ENCODE measurements at regions not wholly inside any gene's neighbourhood (a gene's known extent, or its start where the extent isn't known, plus 50 kb on each side); places are given as distances from the start of the nearest gene placed in this dataset.
A peak's percentile ranks its signal among the peaks of the same experiment; 100 is the strongest.
"Not testable (repeated sequence)": the region's sequence is repeated elsewhere in the genome, so short reads cannot be mapped to it uniquely, and the experiment has no call there.

- H3K79me2 ChIP-seq (ENCODE audit: insufficient read depth, low read depth, low read length); POLR2A ChIA-PET; BruUV-seq (replicated peaks); H3K9me3 ChIP-seq (ENCODE audit: low read length); CTCF ChIA-PET (ENCODE audit: unreplicated experiment); H3K9me2 ChIP-seq (ENCODE audit: insufficient read depth, low read length); H3K36me3 ChIP-seq (ENCODE audit: insufficient read depth, low read length); intact Hi-C loops (cut with micrococcal nuclease; ENCODE audit: unreplicated experiment); H4K20me1 ChIP-seq (ENCODE audit: insufficient read depth, low read length): not testable (repeated sequence)
- Histone ChIP-seq H2AFZ (ENCODE audit: low read length) (peak overlapping the region; percentile 69; the same call in 1 of the 2 replicates), H3K27ac (ENCODE audit: low read depth, low read length, poor library complexity, severe bottlenecking) (peak overlapping the region; percentile 90), H3K4me2 (ENCODE audit: low read length) (peak overlapping the region; percentile 45), H3K4me3 (ENCODE audit: low read depth, low read length, poor library complexity, severe bottlenecking) (peak overlapping the region; percentile 43), H3K4me1 (ENCODE audit: insufficient read depth, low read length, poor library complexity, severe bottlenecking) (peaks cover 50% of the 10 kb centered on the region)
- DNase-seq (ENCODE audit: low spot score), result peak; percentile 66
Observed at GRCh38 chr17:20677469-20677868, 97.9 kb downstream of the CDRT15L2 start.

- H3K9me2 ChIP-seq (ENCODE audit: insufficient read depth, low read length); BruUV-seq (replicated peaks); POLR2A ChIA-PET; intact Hi-C loops (cut with micrococcal nuclease; ENCODE audit: unreplicated experiment); H3K9me3 ChIP-seq (ENCODE audit: low read length); DNase-seq (ENCODE audit: low spot score); H3K36me3 ChIP-seq (ENCODE audit: insufficient read depth, low read length); H4K20me1 ChIP-seq (ENCODE audit: insufficient read depth, low read length); CTCF ChIA-PET (ENCODE audit: unreplicated experiment); H3K79me2 ChIP-seq (ENCODE audit: insufficient read depth, low read depth, low read length): not testable (repeated sequence)
- Histone ChIP-seq H3K4me3 (ENCODE audit: low read depth, low read length, poor library complexity, severe bottlenecking) (peak overlapping the region; percentile 3), H3K27ac (ENCODE audit: low read depth, low read length, poor library complexity, severe bottlenecking) (peak overlapping the region; percentile 90), H3K4me2 (ENCODE audit: low read length) (peak overlapping the region; percentile 37), H3K4me1 (ENCODE audit: insufficient read depth, low read length, poor library complexity, severe bottlenecking) (peaks cover 50% of the 10 kb centered on the region), H2AFZ (ENCODE audit: low read length) (peak overlapping the region; percentile 23; the same call in 1 of the 2 replicates)
Observed at GRCh38 chr17:20678424-20678823, 98.9 kb downstream of the CDRT15L2 start.

DNA sequence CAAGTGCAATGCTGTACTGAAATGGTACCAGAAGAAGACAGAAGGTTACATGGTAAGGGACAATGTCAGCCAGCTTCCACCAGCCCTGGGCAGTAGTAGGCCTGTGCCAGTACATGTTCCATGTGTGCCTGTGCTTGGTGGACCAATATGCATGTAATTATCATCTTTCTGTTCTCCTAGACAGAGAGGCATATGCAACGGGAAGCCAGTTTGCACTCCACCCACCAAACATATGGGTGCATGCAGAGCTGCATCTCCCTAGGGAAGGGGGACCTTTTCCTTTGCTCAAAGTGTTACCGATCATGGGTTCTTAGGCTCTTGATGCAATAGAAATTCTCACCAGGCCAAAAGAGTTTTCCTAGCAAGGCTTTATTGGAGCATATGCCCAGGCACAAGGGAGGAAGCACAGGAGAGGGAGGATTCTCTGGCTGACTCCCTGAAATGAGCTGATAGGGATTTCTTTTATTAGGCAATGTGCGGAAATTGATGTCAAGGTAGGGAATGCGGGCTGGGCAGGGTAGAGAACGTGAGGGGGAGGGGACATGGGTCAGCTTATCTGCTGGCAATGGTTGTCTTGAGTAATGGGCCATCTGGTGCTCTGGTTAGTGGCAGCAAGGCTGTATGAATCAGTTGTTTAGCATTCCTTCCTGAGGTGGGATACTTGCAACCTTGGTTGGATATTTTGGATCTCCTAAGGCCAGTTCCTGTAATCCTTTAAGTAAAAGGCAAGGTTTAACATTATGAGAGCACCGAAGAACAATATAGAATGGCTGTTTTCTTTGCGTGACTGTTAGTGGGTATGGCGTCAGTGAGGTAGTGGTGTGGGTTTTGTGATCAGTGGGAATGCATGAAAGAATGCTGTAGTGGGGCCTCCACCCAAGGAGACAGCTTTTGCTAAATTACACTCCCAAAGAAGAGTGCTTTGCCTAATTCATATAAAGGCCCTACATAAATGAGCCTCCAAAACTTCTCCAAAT is 102.5 kb downstream of the CDRT15L2 start:
- BruUV-seq (replicated peaks); POLR2A ChIA-PET: not testable (repeated sequence)

GRCh38 chr17:20683651-20684229 is 104.2 kb downstream of the CDRT15L2 start:
- DNase-seq (ENCODE audit: low spot score); H3K4me3 ChIP-seq (ENCODE audit: low read depth, low read length, poor library complexity, severe bottlenecking); intact Hi-C loops (cut with micrococcal nuclease; ENCODE audit: unreplicated experiment); H3K4me2 ChIP-seq (ENCODE audit: low read length); H3K79me2 ChIP-seq (ENCODE audit: insufficient read depth, low read depth, low read length); H3K27ac ChIP-seq (ENCODE audit: low read depth, low read length, poor library complexity, severe bottlenecking); H3K9me3 ChIP-seq (ENCODE audit: low read length); POLR2A ChIA-PET; H3K9me2 ChIP-seq (ENCODE audit: insufficient read depth, low read length); H3K36me3 ChIP-seq (ENCODE audit: insufficient read depth, low read length); CTCF ChIA-PET (ENCODE audit: unreplicated experiment); H2AFZ ChIP-seq (ENCODE audit: low read length); BruUV-seq (replicated peaks); H4K20me1 ChIP-seq (ENCODE audit: insufficient read depth, low read length): not testable (repeated sequence)
- peaks cover 12% of the 10 kb centered on the region for H3K4me1 ChIP-seq (ENCODE audit: insufficient read depth, low read length, poor library complexity, severe bottlenecking)

More for the DNA sequence above, 102.5 kb downstream of the CDRT15L2 start:
- H2AFZ ChIP-seq (ENCODE audit: low read length); H3K9me3 ChIP-seq (ENCODE audit: low read length); H3K36me3 ChIP-seq (ENCODE audit: insufficient read depth, low read length); H3K27ac ChIP-seq (ENCODE audit: low read depth, low read length, poor library complexity, severe bottlenecking); DNase-seq (ENCODE audit: low spot score); H3K9me2 ChIP-seq (ENCODE audit: insufficient read depth, low read length); intact Hi-C loops (cut with micrococcal nuclease; ENCODE audit: unreplicated experiment); CTCF ChIA-PET (ENCODE audit: unreplicated experiment); H3K4me3 ChIP-seq (ENCODE audit: low read depth, low read length, poor library complexity, severe bottlenecking); H4K20me1 ChIP-seq (ENCODE audit: insufficient read depth, low read length); H3K4me2 ChIP-seq (ENCODE audit: low read length); H3K79me2 ChIP-seq (ENCODE audit: insufficient read depth, low read depth, low read length): not testable (repeated sequence)
- peaks cover 29% of the 10 kb centered on the region for H3K4me1 ChIP-seq (ENCODE audit: insufficient read depth, low read length, poor library complexity, severe bottlenecking)

- H4K20me1 ChIP-seq (ENCODE audit: insufficient read depth, low read length); H3K4me3 ChIP-seq (ENCODE audit: low read depth, low read length, poor library complexity, severe bottlenecking); H3K79me2 ChIP-seq (ENCODE audit: insufficient read depth, low read depth, low read length); BruUV-seq (replicated peaks); DNase-seq (ENCODE audit: low spot score); H3K27ac ChIP-seq (ENCODE audit: low read depth, low read length, poor library complexity, severe bottlenecking); H3K9me3 ChIP-seq (ENCODE audit: low read length); H3K4me2 ChIP-seq (ENCODE audit: low read length); CTCF ChIA-PET (ENCODE audit: unreplicated experiment); H3K4me1 ChIP-seq (ENCODE audit: insufficient read depth, low read length, poor library complexity, severe bottlenecking); intact Hi-C loops (cut with micrococcal nuclease; ENCODE audit: unreplicated experiment); H3K9me2 ChIP-seq (ENCODE audit: insufficient read depth, low read length); H3K36me3 ChIP-seq (ENCODE audit: insufficient read depth, low read length); POLR2A ChIA-PET; H2AFZ ChIP-seq (ENCODE audit: low read length): not testable (repeated sequence)
Observed at GRCh38 chr17:20684975-20685374, 105.5 kb downstream of the CDRT15L2 start.

DNA sequence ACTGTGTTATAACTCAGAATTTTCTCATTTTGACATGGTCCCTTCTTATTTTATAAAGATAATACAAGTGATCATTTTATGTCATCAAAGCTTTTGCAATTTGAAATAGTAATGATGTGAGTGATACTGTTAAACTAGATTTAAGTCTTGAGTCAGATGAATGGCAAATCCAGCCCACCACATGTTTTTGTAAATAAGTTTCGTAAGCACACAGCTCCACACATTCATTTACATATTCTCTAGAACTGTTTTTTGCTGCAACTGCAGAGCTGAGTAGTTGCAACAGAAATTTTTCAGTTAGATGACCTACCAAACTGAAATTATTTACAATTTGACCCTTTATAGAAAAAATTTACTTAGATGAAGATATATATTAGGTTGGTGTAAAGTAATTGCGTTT is 108.1 kb downstream of the CDRT15L2 start:
- POLR2A ChIA-PET; H3K4me1 ChIP-seq (ENCODE audit: insufficient read depth, low read length, poor library complexity, severe bottlenecking); H3K4me3 ChIP-seq (ENCODE audit: low read depth, low read length, poor library complexity, severe bottlenecking); H3K27ac ChIP-seq (ENCODE audit: low read depth, low read length, poor library complexity, severe bottlenecking); H2AFZ ChIP-seq (ENCODE audit: low read length); H3K9me3 ChIP-seq (ENCODE audit: low read length); H3K9me2 ChIP-seq (ENCODE audit: insufficient read depth, low read length); CTCF ChIA-PET (ENCODE audit: unreplicated experiment); H3K79me2 ChIP-seq (ENCODE audit: insufficient read depth, low read depth, low read length); H3K4me2 ChIP-seq (ENCODE audit: low read length); H3K36me3 ChIP-seq (ENCODE audit: insufficient read depth, low read length); DNase-seq (ENCODE audit: low spot score); intact Hi-C loops (cut with micrococcal nuclease; ENCODE audit: unreplicated experiment); BruUV-seq (replicated peaks); H4K20me1 ChIP-seq (ENCODE audit: insufficient read depth, low read length): not testable (repeated sequence)

Measured in OCI-LY7 (cell line).